ENCODE measurements at regions not wholly inside any gene's neighbourhood (a gene's known extent, or its start where the extent isn't known, plus 50 kb on each side); places are given as distances from the start of the nearest gene placed in this dataset.

GRCh38 chr1:56389813-56390212 lies 189.6 kb downstream of the PLPP3 start (continued):
- no peak for TF ChIP-seq CHD7 (IDR thresholded peaks at IDR 0.05; ENCODE audit: insufficient replicate concordance, low read length)
